Left lung (tissue), 4 donors: ENCODE measurements at regions not wholly inside any gene's neighbourhood (a gene's known extent, or its start where the extent isn't known, plus 50 kb on each side); places are given as distances from the start of the nearest gene placed in this dataset.

Source experiments
- ATAC-seq: fragments of 200-7000 bp; cut with Tn5 transposase; one replicate; pipeline ENCODE4 v1.9.1; 2020; ENCODE audit warnings: moderate library complexity
- DNase-seq, 4 donors: peaks; one replicate each; pipeline ENCODE4 v3.0.0-alpha.2; 2013 to 2020
- H3K27ac ChIP-seq, 2 donors: fragments of 200-600 bp; sonication (generic) in 1 of 2; one replicate each; pipeline versions ENCODE4 v1.5.0 to v1.8.0; 2020 to 2021
- H3K27me3 ChIP-seq, 2 donors: fragments of 200-600 bp; sonication (generic) in 1 of 2; one replicate each; pipeline versions ENCODE4 v1.5.0 to v1.8.0; 2020 to 2021
- H3K36me3 ChIP-seq, 2 donors: fragments of 200-600 bp; sonication (generic) in 1 of 2; one replicate each; pipeline versions ENCODE4 v1.5.0 to v1.8.0; 2020 to 2021
- H3K4me1 ChIP-seq, 2 donors: fragments of 200-600 bp; one replicate each; pipeline ENCODE4 v1.8.0; 2021
- H3K4me3 ChIP-seq, 2 donors: fragments of 200-600 bp; sonication (generic) in 1 of 2; one replicate each; pipeline versions ENCODE4 v1.5.0 to v1.8.0; 2020 to 2021; ENCODE audit warnings: mild to moderate bottlenecking in 1 of 2
- H3K9me3 ChIP-seq, 2 donors: fragments of 200-600 bp; sonication (generic) in 1 of 2; one replicate each; pipeline versions ENCODE4 v1.5.0 to v1.8.0; 2020 to 2021
- CTCF ChIP-seq, 2 donors: fragments of 200-600 bp; sonication (generic) in 1 of 2; IDR thresholded peaks; one replicate each; pipeline versions ENCODE4 v1.5.0 to v1.8.0; 2021; ENCODE audit warnings: antibody characterized with exemption in 2 of 2
- intact Hi-C, 2 donors: fragments of 100-400 bp; cut with DNase I; formaldehyde crosslinking; loops; one replicate each; pipeline versions ENCODE4 v1.11.2 to v1.14.2; 2022
- donor health status: DM: no; HTN: yes; CAD: no.
- donor health status: DM: no; HTN: no; CAD: no.

GRCh38 chr4:77344001-77344400 lies 187.0 kb downstream of the CCNG2 start:
- H3K36me3 ChIP-seq = no peaks in the 10 kb centered on the region
- no peaks in the 10 kb centered on the region for H3K27me3 ChIP-seq
- ATAC-seq (no peak), DNase-seq (no peak)
- no peaks in the 10 kb centered on the region for H3K4me1 ChIP-seq
- TF ChIP-seq CTCF (IDR thresholded peaks at IDR 0.05) = no peak
- H3K9me3 ChIP-seq = peaks cover 0 to 11% of the 10 kb centered on the region in 2 donors
- intact Hi-C loops = no loop called here
- H3K27ac ChIP-seq = no peak overlapping the region
- H3K4me3 ChIP-seq = no peak overlapping the region

- DNase-seq (no peak), ATAC-seq (no peak)
- intact Hi-C loops = no loop called here
- Histone ChIP-seq H3K27me3 (no peaks in the 10 kb centered on the region), H3K36me3 (no peaks in the 10 kb centered on the region), H3K4me3 (no peak overlapping the region), H3K27ac (no peak overlapping the region), H3K9me3 (peaks cover 0 to 11% of the 10 kb centered on the region in 2 donors), H3K4me1 (no peaks in the 10 kb centered on the region)
- no peak for TF ChIP-seq CTCF (IDR thresholded peaks at IDR 0.05)
Measured at GRCh38 chr4:77344784-77345183, 187.8 kb downstream of the CCNG2 start.

GRCh38 chr4:77347351-77347966 lies 190.5 kb downstream of the CCNG2 start:
- H3K4me3 ChIP-seq = no peak overlapping the region
- no peak for ATAC-seq
- peaks cover 0 to 6% of the 10 kb centered on the region in 2 donors for H3K9me3 ChIP-seq
- no peak overlapping the region for H3K27ac ChIP-seq
- no peak for DNase-seq
- intact Hi-C loops = no loop called here
- no peaks in the 10 kb centered on the region for H3K4me1 ChIP-seq
- no peak for TF ChIP-seq CTCF (IDR thresholded peaks at IDR 0.05)
- no peaks in the 10 kb centered on the region for H3K27me3 ChIP-seq
- H3K36me3 ChIP-seq = no peaks in the 10 kb centered on the region

GRCh38 chr4:77348815-77349214 lies 191.8 kb downstream of the CCNG2 start:
- H3K4me1 ChIP-seq = no peaks in the 10 kb centered on the region
- H3K27ac ChIP-seq = no peak overlapping the region
- no peaks in the 10 kb centered on the region for H3K27me3 ChIP-seq
- intact Hi-C loops = no loop called here
- no peak overlapping the region for H3K4me3 ChIP-seq
- TF ChIP-seq CTCF (IDR thresholded peaks at IDR 0.05) = no peak
- no peak for DNase-seq
- no peaks in the 10 kb centered on the region for H3K36me3 ChIP-seq
- H3K9me3 ChIP-seq = no peaks in the 10 kb centered on the region
- no peak for ATAC-seq

GRCh38 chr4:77349364-77349763 lies 192.4 kb downstream of the CCNG2 start:
- Histone ChIP-seq H3K27ac (no peak overlapping the region), H3K36me3 (no peaks in the 10 kb centered on the region), H3K4me1 (no peaks in the 10 kb centered on the region), H3K4me3 (no peak overlapping the region), H3K9me3 (no peaks in the 10 kb centered on the region), H3K27me3 (no peaks in the 10 kb centered on the region)
- DNase-seq (no peak), ATAC-seq (no peak)
- TF ChIP-seq CTCF (IDR thresholded peaks at IDR 0.05) = no peak
- intact Hi-C loops = no loop called here
